ENCODE measurements at regions not wholly inside any gene's neighbourhood (a gene's known extent, or its start where the extent isn't known, plus 50 kb on each side); places are given as distances from the start of the nearest gene placed in this dataset.
"Not testable (repeated sequence)": the region's sequence is repeated elsewhere in the genome, so short reads cannot be mapped to it uniquely, and the experiment has no call there.

DNA sequence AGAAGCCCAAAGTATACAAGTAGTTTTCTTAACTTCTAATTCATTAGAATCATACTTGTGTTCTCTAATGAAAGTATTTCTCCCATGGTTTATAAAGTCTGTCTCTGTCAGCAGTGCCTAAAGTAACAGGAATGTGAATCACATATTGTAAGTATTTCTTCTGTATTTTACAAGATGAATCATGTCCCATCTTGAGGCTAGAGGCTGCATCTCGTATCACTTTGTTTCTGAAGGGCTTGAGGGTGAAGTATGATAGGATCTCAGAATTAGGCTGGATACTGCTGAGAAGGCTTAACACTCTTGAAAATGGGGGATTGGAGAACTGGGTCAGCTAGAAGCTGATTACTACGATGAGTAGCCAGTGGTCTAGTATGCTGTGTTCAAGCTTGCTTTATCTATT, 242.2 kb upstream of the ACTBL2 start:
- no peak for DNase-seq

DNA sequence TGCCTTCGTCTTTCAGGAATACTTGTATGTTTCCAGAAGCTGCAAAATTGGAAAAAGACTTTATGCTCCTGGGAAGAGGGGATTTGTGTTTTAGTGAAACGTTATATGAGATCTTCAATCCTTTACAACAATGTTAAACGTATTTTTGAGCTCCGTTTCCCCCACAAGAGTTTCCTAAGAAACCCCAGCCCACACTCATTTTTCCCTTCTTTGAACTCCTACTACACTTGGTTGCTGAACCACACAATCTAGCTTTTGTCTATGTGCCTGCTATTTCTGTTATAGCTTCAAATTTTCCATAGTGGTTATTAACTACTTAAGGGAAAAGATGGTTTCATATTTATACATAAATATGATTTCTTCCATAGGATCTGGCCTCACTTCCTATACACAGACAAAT, 238.6 kb upstream of the ACTBL2 start:
- DNase-seq, result no peak

DNA sequence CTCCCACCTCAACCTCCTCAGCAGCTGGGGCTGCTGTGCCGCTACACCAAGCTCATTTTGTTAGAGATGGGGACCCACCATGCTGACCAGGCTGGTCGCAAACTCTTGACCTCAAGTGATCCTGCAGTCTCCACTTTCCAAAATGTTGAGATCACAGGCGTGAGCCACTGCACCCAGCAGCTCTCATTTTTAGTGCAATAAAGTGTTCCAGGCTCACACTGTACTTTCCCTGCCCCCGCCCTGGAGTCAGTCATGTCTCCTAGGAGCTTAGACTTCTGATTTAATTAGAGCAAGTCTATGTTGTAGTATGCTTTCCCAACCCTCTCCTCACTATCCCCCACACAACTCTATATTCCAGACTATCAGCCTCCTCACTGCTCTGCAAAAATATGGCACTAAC, 238.0 kb upstream of the ACTBL2 start:
- DNase-seq, result no peak

DNA sequence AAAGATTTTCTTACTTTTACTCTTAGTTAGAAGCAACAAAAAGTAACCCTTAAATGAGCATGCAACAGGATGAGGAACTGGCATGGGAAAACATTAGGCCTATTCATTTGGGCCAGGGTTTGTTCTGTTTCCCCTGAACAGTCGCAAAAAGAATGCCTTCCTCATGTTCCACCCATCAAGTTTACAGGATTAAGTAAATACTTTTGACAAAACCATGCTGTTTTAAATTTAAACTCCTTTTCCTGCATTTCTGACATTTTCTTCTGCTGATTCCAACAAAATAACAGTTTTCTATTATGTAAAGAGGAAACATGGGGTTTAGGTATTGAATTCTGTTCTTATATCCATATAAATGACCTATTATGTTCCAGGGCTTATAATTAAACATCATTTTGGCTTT, 236.6 kb upstream of the ACTBL2 start:
- DNase-seq, result no peak

DNA sequence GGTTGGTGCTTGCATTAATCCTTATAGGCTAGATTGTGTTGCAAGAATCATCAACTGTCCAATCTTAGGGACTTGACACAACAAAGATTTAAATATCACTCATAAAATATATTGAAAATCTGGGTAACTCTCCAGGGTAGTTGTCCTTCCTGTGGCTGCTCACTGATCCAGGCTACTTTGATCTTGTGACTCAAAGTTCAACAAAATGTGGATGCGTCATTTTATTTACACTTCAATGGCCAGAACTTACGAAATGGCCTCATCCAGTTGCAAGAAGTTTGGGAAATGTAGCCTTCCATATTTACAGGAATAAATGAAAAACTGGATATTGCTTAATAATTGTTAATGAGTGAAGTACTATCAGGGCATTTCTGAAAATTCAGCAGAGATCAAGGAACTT, 235.5 kb upstream of the ACTBL2 start:
- no peak for DNase-seq

DNA sequence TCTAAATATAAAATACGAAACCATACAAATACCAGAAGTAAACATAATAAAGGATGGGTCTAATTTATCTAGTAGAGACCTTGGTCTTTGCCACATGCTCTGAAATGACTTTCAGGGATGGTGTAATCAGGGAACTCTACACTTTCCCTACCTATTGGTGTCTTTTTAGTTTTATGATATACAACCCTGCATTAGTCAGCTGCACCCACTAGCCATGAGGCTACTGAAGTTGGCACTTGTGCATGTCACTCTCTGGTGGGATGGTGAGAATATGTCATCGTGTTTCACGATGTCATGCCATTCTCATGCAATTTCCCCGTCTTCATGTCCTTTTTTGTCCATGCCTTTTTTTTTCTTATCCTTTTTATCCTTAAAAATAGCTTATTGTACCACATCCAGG, 234.9 kb upstream of the ACTBL2 start:
- DNase-seq, result no peak

DNA sequence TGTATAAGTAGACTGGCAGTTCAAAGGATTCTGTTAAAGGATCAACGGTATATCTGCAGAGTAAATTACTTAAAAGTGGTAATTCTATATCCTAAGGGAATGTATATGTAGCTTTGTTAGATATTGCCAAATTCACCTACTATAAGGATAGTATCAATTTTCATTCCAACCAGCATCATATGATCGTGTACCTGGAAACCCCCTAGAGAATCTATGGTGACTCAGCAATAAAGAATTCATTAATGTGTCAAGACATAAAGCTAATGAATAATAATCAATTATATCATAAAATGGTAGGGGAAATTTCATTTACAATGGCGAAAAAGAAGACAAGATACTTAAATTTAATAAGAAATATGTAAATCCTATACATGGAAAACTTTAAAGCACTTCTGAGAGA, 234.1 kb upstream of the ACTBL2 start:
- DNase-seq, result no peak

DNA sequence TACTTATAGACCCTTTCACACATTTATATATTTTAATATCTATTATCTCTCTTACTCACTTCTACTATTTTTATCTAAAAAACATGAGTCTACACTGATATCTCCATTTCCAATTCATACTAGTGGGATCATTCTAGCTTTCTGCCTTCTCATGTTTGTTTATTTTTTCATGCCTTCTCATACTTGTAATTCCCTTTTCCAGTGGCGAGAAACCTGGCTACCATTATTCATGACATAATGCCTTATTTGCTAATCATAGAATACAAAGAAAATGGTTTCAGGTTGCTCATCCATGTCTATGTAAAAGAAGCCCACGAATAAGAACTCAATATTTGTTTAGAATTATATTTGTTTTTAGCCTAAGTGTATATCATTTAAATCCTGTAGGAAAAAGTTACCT, 232.7 kb upstream of the ACTBL2 start:
- no peak for DNase-seq

DNA sequence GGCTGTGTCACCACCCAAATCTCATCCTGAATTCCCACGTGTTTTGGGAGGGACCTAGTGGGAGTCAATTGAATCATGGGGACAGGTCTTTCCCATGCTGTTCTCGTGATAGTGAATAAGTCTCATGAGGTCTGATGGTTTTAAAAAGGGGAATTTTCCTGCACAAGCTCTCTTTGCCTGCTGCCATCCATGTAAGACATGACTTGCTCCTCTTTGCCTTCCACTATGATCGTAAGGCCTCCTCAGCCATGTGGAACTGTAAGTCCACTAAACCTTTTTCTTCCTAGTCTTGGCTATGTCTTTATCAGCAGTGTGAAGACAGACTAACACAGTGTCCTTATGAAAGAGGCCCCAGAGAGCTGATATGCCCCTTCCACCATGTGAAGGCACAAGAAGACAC, 230.9 kb upstream of the ACTBL2 start:
- not testable (repeated sequence) for DNase-seq

DNA sequence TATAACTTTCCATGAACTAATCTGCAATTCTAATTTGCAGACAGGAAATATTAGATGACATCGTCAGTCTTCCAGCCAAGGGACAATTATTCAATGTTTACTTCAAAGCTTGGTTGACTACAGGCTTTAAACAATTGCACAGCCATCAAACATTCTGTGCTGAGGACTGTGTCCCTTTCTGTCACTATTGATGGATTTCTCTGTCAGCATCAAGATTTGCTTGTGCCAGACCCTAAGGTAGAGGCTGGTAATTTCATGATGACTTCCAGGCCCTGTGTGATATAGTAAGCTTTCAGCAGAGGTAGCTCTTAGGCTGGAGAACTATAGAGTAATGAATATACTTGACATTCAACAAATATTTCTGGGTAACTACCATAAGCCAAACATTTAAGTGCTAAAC, 229.3 kb upstream of the ACTBL2 start:
- no peak for DNase-seq

DNA sequence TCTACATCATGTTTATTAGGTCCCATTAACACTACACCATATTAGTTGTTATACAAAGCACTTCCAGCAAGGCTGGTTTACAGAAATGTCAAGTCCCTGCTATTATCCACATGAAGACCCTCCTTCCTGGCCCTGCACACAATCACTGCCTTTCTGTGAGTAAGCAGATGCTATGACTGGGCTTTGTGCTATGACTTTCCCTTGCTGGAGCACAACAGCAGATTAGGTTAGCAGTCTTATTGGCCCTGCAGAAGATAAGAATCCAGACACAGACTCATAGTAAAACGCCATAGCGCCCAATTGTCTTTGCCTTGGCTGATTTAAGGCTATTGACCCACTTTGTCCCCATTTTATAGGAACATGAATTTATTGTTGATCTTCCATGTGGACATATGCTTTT, 228.9 kb upstream of the ACTBL2 start:
- DNase-seq, result no peak

DNA sequence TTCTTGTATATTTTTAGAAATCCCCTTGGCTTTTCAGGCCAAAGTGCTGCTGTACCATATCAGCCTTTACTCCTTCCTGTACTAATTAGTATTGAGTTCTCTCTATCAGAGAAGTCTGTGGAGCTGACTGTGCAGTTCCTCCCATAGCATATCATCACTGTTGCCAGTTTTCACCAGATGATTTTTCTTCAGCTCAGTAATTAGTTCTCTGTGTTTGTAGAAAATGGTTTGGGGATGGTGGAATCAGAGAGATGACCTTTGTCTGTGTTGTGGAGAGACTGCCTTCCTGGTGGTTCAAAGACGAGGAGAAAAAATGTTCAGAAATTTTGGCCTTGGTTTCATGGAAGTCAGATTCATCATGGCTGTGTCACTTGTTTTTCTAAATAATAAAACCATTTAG, 227.5 kb upstream of the ACTBL2 start:
- no peak for DNase-seq

DNA sequence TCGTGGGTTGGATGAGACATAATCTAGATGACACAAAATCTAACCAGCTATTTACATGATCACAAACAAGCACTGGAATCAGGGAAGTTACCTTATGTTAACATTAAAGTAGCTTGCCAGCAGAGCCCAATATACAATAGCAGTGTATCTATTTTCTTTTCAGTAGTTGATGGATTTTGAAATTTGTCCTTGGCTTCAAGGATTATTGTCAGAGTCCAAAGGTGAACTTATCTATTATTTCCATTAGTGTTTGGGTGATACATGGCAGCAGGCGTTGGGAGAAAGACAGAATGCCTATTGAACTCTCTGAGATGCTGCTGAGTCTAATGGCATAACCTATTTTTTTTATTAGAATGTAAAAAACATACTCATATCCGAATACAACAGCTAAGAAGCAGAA, 223.2 kb upstream of the ACTBL2 start:
- DNase-seq, result no peak

DNA sequence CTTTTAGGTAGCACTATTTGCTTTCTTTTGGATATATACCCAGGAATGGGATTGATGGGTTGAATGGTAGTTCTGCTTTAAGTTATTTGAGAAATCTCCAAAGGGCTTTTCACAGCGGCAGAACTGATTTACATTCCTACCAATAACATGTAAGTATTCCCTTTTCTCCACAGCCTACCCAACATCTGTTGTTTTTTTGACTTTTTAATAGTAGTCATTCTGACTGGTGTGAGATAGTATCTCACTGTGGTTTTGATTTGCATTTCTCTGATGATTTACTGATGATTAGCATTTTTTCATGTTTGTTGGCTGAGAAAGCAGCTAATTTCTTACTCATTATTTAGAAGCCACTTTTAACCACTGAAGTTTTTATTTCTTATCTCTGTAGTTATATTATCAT, 221.1 kb upstream of the ACTBL2 start:
- DNase-seq, result no peak

DNA sequence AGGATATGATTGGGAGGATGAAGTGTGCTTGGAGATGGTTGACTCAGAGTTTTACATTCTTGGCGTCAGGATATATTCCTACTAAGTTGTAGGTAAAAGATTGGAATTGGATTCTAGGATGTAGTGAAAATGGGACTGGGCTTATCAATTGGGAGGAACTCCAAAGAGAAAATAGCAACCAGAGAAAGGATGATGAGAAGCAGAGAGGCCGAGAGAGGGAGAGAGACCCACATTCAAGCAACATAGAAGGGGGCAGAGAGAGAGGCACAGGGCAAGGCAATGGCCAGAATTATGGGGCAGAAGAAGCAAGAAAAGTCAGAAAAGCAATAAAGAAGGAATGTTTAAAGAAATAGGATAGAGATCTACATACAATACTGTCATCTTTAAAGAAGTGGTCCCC, 217.9 kb upstream of the ACTBL2 start:
- DNase-seq, result no peak

DNA sequence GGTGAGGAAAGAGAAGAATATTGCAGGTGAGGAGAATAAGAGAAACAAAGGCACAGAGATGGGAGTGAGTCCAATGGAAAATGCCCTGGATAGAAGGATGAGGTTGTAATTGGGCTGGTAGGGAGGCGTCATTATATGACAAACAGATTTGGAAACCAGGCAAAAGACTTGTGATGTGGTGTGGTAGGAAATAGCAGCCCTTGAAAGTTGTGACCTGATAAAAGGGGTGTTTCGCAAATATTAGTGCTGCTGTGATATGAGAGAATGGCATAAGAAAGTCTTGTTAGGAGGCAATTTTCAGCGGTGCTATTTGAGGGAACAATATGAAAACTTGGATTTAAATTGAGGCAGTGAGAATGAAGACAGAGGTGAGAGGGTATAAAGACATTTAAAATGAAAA, 217.5 kb upstream of the ACTBL2 start:
- no peak for DNase-seq

DNA sequence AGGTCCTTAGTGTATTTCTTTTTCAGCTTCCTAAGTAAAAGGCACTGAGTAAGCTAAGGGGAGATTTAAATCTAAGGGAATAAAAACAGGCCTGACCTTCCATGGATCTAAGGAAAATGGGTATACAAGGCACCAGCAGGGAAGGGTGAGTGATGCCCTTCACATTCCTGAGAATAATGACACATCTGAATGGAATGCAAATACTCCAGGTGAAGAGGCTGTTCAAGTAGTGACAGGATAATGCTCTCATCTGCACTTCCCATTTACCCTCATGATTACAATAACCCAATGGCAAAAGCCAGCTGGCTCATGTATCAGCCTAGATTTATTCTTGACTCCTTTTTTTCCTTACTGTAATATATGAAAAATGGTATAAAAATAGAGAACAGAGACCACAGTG, 216.2 kb upstream of the ACTBL2 start:
- DNase-seq, result no peak

DNA sequence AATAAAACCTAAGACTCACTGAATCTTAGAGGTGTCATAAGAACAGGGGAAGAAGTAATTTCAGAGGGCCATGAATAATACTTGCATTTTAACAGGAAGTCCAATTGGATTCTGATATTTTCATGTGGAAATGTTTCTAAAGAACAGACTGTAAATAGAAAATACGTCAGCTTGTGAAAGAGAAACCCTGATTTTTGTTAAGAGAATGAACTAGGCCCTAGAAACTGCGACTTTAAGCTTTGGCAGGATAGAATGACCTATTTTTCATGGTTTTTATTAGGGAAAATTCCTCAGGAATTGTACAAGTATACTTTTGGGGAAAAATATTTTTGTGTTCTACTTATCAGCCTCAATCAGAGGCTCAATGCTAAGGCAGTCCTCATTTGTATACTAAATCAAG, 215.5 kb upstream of the ACTBL2 start:
- DNase-seq, result no peak

DNA sequence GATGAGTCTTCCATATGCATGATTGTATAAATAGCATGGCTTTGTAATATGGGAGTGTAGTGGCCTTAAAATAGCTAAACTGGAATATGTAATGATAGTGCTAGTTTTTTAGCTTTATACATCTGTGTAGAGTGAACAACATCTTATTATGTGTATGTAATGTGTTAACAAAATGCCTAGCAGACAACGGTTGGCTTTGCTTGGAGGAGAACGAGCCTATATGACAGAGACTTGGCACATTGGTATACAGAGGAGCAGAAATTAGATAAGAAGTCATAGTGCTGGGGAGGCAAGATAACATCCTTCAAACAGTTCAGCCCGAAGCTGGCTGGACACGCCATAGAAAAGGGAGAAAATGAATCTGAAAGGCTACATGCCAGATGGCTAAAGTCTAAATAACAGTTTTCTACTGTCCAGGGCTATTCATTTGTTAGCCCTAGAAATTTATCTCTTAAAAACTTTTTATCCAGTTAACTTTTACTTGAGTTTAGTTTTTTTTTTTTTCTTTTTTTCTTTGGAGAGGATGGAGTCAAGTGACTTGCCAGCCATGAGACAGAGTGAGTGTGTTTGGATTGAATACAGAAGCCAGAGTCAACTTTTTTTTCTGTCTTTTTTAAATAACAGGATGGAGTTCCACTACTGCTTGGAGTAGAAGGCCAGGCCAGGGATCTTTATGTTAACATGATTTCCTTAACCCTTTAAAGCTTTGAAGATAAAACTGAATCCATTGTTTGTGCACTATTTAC, 214.4 kb upstream of the ACTBL2 start:
- DNase-seq, result no peak

DNA sequence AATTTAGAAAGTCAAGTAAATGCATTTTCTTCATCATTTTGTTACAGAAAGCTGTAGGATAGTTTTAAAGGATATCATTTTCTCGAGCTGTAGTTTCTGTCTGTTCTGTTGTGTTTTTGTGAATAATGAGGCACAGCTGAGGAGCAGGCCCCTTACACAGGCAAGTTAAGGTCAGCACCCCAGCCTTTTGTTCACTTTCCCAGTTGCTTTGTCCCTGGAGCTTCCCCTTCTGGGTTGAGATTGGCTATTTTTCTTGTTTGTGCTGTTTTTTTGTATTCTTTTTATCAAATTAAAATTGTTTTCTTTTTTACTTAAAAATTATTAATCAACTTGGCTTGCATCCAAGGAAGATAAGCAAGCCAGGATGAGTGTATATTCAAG, 213.8 kb upstream of the ACTBL2 start:
- DNase-seq, result no peak

DNA sequence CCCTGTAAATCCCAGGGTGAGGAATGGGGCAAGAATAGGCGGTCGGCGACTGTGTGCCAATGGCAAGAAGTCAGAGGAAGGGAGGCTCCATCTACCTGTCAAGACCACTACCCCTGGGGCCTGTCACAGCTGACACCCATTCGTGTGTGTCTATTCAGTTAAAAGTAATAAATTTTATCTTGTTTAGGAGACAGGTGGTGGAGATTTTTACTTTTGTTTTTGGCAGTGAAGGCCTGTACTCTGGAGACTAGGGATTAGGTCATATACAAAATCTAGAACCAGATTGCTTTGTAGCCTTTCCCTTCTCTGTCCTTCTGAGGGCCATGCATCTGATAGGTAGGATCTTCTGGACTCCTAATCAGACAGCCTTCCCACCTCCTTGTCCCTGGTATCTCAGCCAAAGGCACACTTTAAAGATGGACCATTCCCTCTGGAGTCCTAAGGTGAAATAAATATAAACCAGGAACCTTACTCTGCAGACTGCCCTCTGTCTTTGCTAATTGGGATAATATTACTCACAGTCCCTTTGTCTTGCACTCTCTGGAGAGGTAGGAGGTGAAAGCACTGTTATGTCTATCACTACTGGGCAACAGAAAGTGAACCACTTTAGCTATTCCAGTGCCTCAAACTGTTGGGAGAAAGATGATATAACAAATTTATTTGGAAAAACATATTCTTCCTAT, 213.2 kb upstream of the ACTBL2 start:
- DNase-seq, result no peak

DNA sequence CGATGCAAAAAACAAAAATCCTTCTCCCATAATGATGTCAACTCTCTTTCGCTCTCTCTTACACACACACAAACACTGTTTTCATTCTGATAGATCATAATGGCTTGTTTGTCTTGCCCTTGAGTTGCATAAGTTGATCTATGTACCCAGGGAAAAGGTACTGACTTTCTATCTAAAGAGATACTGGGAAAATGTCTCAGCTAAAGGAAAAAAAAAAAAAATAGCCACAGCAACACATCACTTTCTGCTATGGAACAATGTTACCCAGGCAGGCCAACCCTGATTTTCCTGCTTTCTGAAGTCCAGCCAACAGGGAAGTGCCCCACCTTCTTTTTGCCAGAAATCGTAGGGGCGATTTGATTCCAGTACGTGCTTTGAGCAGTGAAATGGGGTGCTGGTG, 212.6 kb upstream of the ACTBL2 start:
- no peak for DNase-seq

DNA sequence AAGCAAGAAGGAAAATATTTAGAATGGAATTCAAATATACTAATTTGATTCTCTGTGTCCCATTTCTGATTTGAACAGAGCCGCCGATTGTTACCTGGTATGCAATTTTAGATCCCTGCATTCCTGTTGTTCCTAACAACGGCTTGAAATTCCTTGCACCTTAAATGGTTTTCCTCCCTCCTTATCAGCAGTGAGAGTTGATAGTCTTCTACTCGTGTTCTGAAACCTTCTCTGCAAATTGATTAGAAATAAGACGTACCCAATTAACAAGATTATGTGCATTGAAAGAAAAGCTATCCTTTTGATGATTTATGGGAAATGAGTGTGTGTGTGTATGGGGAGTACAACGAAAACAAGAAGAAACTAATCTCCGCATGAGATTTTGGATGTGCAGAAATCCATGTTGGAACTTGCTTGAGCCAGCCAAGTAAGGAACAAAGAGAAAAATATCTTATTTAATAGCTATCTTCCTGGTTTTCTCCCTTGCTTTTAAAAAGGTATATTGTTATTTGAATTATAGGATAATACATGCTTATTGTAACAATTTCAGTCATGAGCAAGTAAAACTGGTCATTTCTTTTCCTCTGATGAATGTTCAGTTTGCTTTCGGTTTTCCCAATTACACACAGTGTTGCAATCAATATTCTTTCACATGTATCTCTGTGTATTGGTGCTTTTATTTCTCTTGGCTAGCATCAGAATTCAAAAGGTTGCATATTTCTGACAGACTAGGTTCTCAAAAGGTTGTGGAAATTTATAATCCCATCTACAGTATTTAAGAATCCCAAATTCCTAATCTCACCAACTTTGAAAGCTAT, 211.1 kb upstream of the ACTBL2 start:
- no peak for DNase-seq
